ENCODE measurements at regions not wholly inside any gene's neighbourhood (a gene's known extent, or its start where the extent isn't known, plus 50 kb on each side); places are given as distances from the start of the nearest gene placed in this dataset.

DNA sequence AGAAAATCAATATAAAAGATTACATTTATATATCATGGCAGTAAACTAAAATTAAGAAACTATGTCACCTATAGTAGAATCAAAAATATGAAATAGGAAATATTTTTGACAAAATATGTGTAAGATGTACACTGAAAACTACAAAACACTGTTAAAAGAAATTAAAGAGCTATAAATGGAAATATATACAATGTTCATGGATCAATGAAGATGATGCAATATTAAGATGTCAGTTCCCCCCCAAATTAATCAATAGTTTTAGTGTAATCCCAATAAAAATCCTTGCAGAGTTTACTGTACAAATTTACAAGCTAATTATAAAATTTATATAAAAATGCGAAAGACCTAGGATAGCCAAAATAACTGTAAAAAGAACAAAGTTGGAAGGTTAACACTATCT, 173.0 kb upstream of the ADRA1B start:
- no peak overlapping the region for H3K27ac Mint-ChIP-seq
- no peaks in the 10 kb centered on the region for H3K36me3 Mint-ChIP-seq
- CTCF ChIA-PET, result no interaction called here
- H3K9me3 Mint-ChIP-seq, result no peaks in the 10 kb centered on the region
- no peaks in the 10 kb centered on the region for H3K4me1 Mint-ChIP-seq
- no peak overlapping the region for H3K4me3 Mint-ChIP-seq
- no peak for DNase-seq
- H3K27me3 Mint-ChIP-seq, result no peaks in the 10 kb centered on the region

DNA sequence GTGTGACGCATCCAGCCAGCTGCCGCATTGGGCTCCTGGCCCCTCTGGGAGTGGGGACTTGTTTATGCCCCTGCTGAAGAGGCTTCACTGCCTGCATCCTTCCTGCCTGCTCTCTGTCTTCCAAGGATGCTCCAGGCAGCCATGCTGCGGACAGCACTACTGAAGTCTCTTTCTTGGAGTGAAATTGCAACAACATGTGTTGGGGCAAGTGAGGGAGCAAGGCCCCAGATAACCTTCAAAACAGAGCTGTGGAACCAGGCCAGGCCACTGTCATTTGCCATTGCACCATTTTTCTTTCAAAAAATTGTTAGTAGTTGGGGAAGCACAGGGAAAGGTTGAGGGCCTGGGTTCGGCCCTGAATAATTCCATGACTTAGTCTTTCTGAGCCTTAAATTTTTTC, 169.6 kb upstream of the ADRA1B start:
- Mint-ChIP-seq H3K4me3 (no peak overlapping the region), H3K36me3 (no peaks in the 10 kb centered on the region), H3K27me3 (no peaks in the 10 kb centered on the region), H3K4me1 (peaks cover 4% of the 10 kb centered on the region), H3K27ac (no peak overlapping the region), H3K9me3 (peaks cover 6% of the 10 kb centered on the region)
- no peak for DNase-seq
- CTCF ChIA-PET, result no interaction called here

- no peak for DNase-seq
- Mint-ChIP-seq H3K36me3 (peaks cover 2% of the 10 kb centered on the region), H3K27ac (no peak overlapping the region), H3K4me1 (peaks cover 4% of the 10 kb centered on the region), H3K4me3 (no peak overlapping the region), H3K9me3 (peaks cover 11% of the 10 kb centered on the region), H3K27me3 (no peaks in the 10 kb centered on the region)
- CTCF ChIA-PET, result no interaction called here
Observed at GRCh38 chr5:159749146-159749545, 167.1 kb upstream of the ADRA1B start.

DNA sequence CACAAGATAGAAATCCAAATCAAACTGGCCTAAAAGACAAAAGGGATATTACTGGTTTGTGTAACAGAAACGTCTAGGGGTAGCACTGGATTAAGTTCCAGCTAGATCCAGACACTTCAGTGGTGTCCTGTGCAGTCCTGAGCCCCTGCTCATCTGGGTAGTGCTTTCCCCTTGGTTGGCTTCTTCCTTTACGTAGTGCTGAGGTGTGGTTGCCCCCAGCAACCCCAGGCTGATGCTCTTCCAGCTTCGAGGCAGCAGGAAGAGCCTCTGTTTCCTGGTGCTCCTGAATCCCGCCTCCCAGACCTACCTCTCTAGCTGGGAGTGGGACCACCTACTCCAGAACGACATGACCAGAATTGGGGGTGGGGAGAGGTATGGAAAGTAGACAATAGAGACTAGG, 166.1 kb upstream of the ADRA1B start:
- CTCF ChIA-PET, result no interaction called here
- Mint-ChIP-seq H3K36me3 (peaks cover 2% of the 10 kb centered on the region), H3K27me3 (no peaks in the 10 kb centered on the region), H3K4me1 (peaks cover 4% of the 10 kb centered on the region), H3K4me3 (no peak overlapping the region), H3K9me3 (peaks cover 11% of the 10 kb centered on the region), H3K27ac (no peak overlapping the region)
- no peak for DNase-seq

GRCh38 chr5:159751459-159751858, 164.8 kb upstream of the ADRA1B start:
- peaks cover 2% of the 10 kb centered on the region for H3K36me3 Mint-ChIP-seq
- CTCF ChIA-PET, result no interaction called here
- no peaks in the 10 kb centered on the region for H3K27me3 Mint-ChIP-seq
- H3K4me3 Mint-ChIP-seq, result no peak overlapping the region
- no peak overlapping the region for H3K27ac Mint-ChIP-seq
- no peak for DNase-seq
- peaks cover 11% of the 10 kb centered on the region for H3K9me3 Mint-ChIP-seq
- H3K4me1 Mint-ChIP-seq, result peaks cover 4% of the 10 kb centered on the region

DNA sequence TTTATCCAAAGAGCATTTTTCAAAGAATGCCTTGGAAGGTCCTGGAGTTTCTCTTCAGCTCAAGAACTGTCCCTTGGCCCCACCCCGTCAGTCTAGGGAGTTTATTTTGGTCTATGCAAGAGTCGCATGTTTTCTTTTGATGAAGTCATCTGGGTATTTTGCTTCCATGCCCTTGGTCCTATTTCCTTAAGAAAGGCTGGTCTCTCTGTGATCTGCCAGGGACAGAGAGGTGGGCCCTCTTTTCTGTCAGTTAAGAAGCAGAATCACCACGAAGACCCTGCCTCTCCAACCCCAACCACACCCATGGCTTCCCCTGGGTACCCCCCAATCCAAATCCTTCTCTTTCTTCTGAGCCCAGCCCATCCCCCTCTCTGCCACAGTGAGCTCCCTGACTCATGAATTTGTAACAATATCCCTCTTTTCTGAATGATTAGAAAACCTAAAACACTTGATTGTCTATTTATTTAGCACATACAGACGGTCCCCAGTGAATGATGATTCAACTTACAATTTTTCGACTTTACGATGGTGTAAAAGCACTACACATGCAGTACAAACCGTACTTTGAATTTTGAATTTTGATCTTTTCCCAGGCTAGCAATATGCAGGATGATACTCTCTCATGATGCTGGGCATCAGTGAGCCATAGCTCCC, 163.5 kb upstream of the ADRA1B start:
- Mint-ChIP-seq H3K4me3 (no peak overlapping the region), H3K36me3 (peaks cover 2% of the 10 kb centered on the region), H3K27ac (no peak overlapping the region), H3K27me3 (no peaks in the 10 kb centered on the region), H3K9me3 (peaks cover 11% of the 10 kb centered on the region), H3K4me1 (peaks cover 4% of the 10 kb centered on the region)
- CTCF ChIA-PET, result no interaction called here
- no peak for DNase-seq

- H3K4me3 Mint-ChIP-seq, result no peak overlapping the region
- H3K4me1 Mint-ChIP-seq, result peaks cover under 1% of the 10 kb centered on the region
- DNase-seq, result no peak
- no peaks in the 10 kb centered on the region for H3K9me3 Mint-ChIP-seq
- H3K27ac Mint-ChIP-seq, result no peak overlapping the region
- CTCF ChIA-PET, result no interaction called here
- no peaks in the 10 kb centered on the region for H3K27me3 Mint-ChIP-seq
- H3K36me3 Mint-ChIP-seq, result no peaks in the 10 kb centered on the region
Observed at GRCh38 chr5:159758189-159758588, 158.1 kb upstream of the ADRA1B start.

- Mint-ChIP-seq H3K4me3 (no peak overlapping the region), H3K27me3 (no peaks in the 10 kb centered on the region), H3K4me1 (peaks cover 16% of the 10 kb centered on the region), H3K36me3 (no peaks in the 10 kb centered on the region), H3K9me3 (no peaks in the 10 kb centered on the region), H3K27ac (no peak overlapping the region)
- DNase-seq, result no peak
- CTCF ChIA-PET, result no interaction called here
Observed at GRCh38 chr5:159759791-159760290, 156.4 kb upstream of the ADRA1B start.

- Mint-ChIP-seq H3K4me1 (peaks cover 16% of the 10 kb centered on the region), H3K27me3 (peaks cover 7% of the 10 kb centered on the region), H3K27ac (no peak overlapping the region), H3K4me3 (no peak overlapping the region), H3K9me3 (no peaks in the 10 kb centered on the region), H3K36me3 (no peaks in the 10 kb centered on the region)
- CTCF ChIA-PET, result interaction anchor here (0.6 kb wide), 1 partner anchor 189 kb away, joined by 3 read pairs; no protein-coding TSS in a partner anchor
- DNase-seq, result no peak
Observed at GRCh38 chr5:159762921-159763320, 153.4 kb upstream of the ADRA1B start.

- Mint-ChIP-seq H3K27me3 (peaks cover 7% of the 10 kb centered on the region), H3K36me3 (no peaks in the 10 kb centered on the region), H3K4me1 (peaks cover 16% of the 10 kb centered on the region), H3K4me3 (no peak overlapping the region), H3K27ac (peak overlapping the region; percentile 30), H3K9me3 (no peaks in the 10 kb centered on the region)
- no peak for DNase-seq
- CTCF ChIA-PET, result interaction anchor here (0.6 to 0.8 kb wide), 2 partner anchors 10 to 190 kb away, joined by 3 read pairs; no protein-coding TSS in a partner anchor
Observed at GRCh38 chr5:159763562-159763961, 152.7 kb upstream of the ADRA1B start.

DNA sequence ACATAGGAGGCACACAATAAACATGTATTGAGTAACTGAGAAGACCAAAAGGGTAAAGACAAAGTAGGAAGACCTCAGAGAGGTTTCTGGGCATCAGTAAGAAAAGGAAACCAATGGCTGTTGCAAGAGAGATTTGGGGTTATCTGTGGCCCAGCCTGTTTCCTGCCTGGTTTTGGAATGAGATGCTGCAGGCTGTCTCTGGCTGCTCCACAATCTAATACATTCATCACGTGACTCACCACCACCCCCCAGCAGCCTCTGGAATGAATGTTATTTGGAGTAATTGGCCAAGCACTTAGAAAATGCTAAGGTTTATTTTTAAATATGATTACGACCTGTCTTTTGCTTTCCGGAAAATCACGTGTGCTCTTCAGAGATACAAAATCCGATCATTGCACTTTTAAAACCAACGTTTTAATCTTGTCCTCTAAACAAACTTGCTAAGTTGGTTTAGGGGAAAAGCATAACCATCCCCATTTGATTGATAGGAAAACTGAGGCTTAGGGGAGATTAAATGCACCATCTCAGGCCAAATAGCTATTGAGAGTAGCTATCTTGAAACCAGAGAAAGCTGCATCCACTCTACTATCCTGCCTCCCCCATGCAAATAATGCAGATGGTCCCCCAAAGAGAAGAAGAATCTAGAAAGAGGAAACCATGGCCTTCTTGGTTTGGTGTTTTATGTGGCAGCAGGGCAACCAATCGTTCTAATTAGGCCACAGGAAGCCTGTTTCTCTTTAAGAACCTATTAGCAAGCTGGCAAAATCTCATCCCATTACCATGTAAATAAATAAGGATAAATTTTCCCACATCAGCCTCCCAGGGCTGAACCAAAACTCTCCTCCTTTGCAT, 151.8 kb upstream of the ADRA1B start:
- Mint-ChIP-seq H3K27me3 (peaks cover 7% of the 10 kb centered on the region), H3K4me3 (no peak overlapping the region), H3K27ac (no peak overlapping the region), H3K9me3 (no peaks in the 10 kb centered on the region), H3K4me1 (peaks cover 16% of the 10 kb centered on the region), H3K36me3 (no peaks in the 10 kb centered on the region)
- DNase-seq, result no peak
- CTCF ChIA-PET, result interaction anchor here (0.8 kb wide), 1 partner anchor 10 kb away, joined by 3 read pairs; no protein-coding TSS in a partner anchor

DNA sequence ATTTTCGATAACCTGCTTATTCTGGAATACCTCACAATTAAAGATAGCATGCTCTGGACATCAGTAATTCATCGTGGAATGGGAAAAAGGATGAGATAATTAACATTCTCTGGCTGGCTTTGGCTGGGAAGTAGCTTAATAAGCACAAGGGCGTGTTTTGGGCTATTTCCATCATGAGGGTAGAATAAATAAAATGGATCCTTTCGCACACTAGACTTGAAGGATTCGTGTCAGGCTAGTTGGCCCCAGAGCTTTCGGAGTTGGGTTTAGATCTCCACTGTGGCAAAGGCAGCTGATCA, 151.2 kb upstream of the ADRA1B start:
- H3K4me1 Mint-ChIP-seq, result peaks cover 16% of the 10 kb centered on the region
- no peaks in the 10 kb centered on the region for H3K9me3 Mint-ChIP-seq
- no peak overlapping the region for H3K27ac Mint-ChIP-seq
- H3K36me3 Mint-ChIP-seq, result no peaks in the 10 kb centered on the region
- no peak overlapping the region for H3K4me3 Mint-ChIP-seq
- CTCF ChIA-PET, result no interaction called here
- H3K27me3 Mint-ChIP-seq, result peaks cover 7% of the 10 kb centered on the region
- no peak for DNase-seq

DNA sequence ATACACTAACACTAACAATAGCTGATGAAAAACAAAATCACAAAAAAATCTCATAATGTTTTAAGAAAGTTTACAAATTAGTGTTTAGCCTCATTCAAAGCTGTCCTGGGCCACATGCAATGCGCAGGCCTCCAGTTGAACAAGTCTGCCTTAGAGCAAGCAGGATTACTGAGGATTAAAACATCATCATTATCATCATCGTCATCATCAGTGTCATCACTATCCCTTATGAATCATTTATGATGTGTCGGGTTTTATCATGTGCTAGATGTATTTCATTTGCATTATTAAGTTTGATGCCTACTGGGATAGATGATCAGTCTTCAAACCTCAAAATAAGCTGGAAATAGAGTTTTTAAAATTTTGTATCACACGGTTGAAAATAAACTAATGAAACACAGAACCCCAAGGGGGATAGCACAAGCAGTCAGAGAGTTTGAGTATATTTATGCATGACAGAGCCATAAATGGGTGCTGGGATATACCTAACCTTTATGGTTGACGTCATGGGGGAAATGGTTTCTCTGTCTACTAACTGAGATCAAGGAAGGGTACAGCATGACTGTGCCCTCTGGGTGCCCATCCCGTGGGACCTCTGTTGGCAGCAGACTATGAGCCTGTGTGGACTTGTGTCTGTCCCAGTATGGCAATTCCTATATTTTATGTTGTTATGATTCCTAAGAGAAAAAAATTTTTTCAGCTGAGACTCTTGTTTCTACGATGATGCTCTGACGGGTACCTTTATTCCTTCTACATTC, 150.3 kb upstream of the ADRA1B start:
- CTCF ChIA-PET, result no interaction called here
- no peak for DNase-seq
- H3K4me3 Mint-ChIP-seq, result no peak overlapping the region
- peaks cover 7% of the 10 kb centered on the region for H3K27me3 Mint-ChIP-seq
- H3K4me1 Mint-ChIP-seq, result peaks cover 16% of the 10 kb centered on the region
- H3K9me3 Mint-ChIP-seq, result no peaks in the 10 kb centered on the region
- H3K36me3 Mint-ChIP-seq, result no peaks in the 10 kb centered on the region
- no peak overlapping the region for H3K27ac Mint-ChIP-seq

DNA sequence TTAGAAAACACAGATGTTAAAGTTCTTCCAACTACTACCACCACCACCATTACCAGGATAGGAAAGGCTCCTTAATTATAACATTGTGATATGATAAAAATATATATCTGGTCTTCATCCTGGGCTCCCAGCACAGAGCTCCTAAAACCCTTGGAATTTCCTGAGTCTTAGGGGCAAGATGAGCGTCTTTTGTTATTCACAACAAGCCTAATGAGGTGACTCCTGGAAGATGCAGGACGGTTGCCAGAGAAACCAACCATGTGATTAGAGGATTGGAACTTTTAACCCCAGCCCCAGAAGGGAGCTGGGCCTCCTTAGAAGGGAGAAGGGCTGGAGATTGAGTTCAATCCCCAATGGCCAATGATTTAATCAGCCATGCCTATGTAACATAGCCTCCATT, 148.0 kb upstream of the ADRA1B start:
- DNase-seq, result no peak
- CTCF ChIA-PET, result no interaction called here
- H3K27me3 Mint-ChIP-seq, result peaks cover 15% of the 10 kb centered on the region
- H3K27ac Mint-ChIP-seq, result no peak overlapping the region
- no peaks in the 10 kb centered on the region for H3K9me3 Mint-ChIP-seq
- H3K36me3 Mint-ChIP-seq, result no peaks in the 10 kb centered on the region
- no peak overlapping the region for H3K4me3 Mint-ChIP-seq
- H3K4me1 Mint-ChIP-seq, result peaks cover 19% of the 10 kb centered on the region
